ENCODE measurements at regions not wholly inside any gene's neighbourhood (a gene's known extent, or its start where the extent isn't known, plus 50 kb on each side); places are given as distances from the start of the nearest gene placed in this dataset.

- intact Hi-C loops (cut with DNase I), result no loop called here
- Histone ChIP-seq H3K36me3 (no peaks in the 10 kb centered on the region), H3K27me3 (no peaks in the 10 kb centered on the region), H3K9me3 (no peaks in the 10 kb centered on the region), H3K4me3 (no peak overlapping the region), H3K4me1 (no peaks in the 10 kb centered on the region), H3K27ac (no peak overlapping the region)
- 66 to 67% methylated on average over 2 of the region's 2 CpGs for WGBS, 2 donors
- no peak for DNase-seq
- TF ChIP-seq POLR2A (IDR thresholded peaks at IDR 0.05), result no peak
- TF ChIP-seq CTCF (IDR thresholded peaks at IDR 0.05), result no peak
Observed at GRCh38 chr1:80751204-80751603, 1049.5 kb upstream of the ADGRL2 start.

DNA sequence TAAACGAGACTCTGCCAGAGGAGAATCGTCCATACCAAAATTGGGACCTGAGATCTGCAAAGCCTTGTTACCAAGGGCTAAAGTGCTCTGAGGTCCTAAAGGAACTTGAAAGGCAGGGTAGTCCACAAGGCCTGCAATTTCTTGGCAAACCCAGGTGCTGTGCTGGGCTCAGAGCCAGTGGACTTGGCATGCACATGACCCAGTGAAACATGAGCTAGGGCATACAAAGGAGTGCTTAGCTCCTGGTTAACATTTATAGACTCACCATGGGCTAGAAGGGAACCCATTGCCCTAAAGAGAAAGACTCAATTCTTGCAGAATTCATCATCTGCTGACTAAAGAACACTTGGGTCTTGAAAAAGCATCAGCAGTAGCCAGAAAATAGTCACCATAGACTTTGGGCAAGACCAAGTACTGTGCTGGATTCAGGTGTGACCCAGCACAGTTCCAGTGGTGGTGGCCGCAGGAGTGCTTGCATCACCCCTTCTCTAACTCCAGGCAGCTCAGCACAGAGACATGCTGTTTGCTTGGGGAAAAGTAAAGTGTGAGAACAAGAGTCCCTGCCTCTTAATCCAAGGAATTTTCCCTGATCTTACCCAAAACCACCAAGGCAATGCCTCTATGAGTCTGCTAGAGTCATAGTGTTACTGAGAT is 1069.4 kb upstream of the ADGRL2 start:
- no peak for TF ChIP-seq POLR2A (IDR thresholded peaks at IDR 0.05)
- no peak for TF ChIP-seq CTCF (IDR thresholded peaks at IDR 0.05)
- Histone ChIP-seq H3K4me3 (no peak overlapping the region), H3K9me3 (no peaks in the 10 kb centered on the region), H3K27me3 (no peaks in the 10 kb centered on the region), H3K36me3 (no peaks in the 10 kb centered on the region), H3K4me1 (no peaks in the 10 kb centered on the region), H3K27ac (no peak overlapping the region)
- intact Hi-C loops (cut with DNase I), result no loop called here
- no peak for DNase-seq
- 54 to 60% methylated on average over 2 of the region's 3 CpGs for WGBS, 2 donors

GRCh38 chr1:80722611-80723010 is 1078.1 kb upstream of the ADGRL2 start:
- no peaks in the 10 kb centered on the region for H3K36me3 ChIP-seq
- TF ChIP-seq CTCF (IDR thresholded peaks at IDR 0.05) (no peak), POLR2A (IDR thresholded peaks at IDR 0.05) (no peak)
- no peak overlapping the region for H3K4me3 ChIP-seq
- no peaks in the 10 kb centered on the region for H3K4me1 ChIP-seq
- no peak for DNase-seq
- H3K9me3 ChIP-seq, result no peaks in the 10 kb centered on the region
- no peaks in the 10 kb centered on the region for H3K27me3 ChIP-seq
- 29 to 80% methylated on average over 1 of the region's 2 CpGs for WGBS, 2 donors
- no peak overlapping the region for H3K27ac ChIP-seq
- intact Hi-C loops (cut with DNase I), result no loop called here

DNA sequence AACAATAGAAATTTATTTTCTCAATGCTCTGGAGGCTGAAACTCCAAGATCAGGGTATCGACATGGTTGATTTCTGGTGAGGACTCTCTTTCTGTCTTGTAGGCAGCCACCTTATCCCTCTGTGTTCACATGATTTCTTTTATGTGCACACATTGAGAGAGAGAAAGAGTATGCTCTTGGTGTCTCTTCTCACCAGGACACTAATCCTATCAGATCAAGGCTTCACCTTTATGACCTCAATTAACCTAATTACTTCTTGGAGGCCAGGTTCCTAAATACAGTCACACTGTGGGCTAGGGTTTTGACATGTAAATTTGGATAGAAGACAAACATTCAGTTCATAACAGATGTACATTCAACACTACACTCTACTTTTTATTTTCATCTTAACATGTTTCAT is 1094.2 kb upstream of the ADGRL2 start:
- WGBS, 2 donors, result 78 to 87% methylated on average over 1 of the region's 1 CpG
- H3K36me3 ChIP-seq, result no peaks in the 10 kb centered on the region
- no peaks in the 10 kb centered on the region for H3K9me3 ChIP-seq
- no peak overlapping the region for H3K27ac ChIP-seq
- no peak overlapping the region for H3K4me3 ChIP-seq
- intact Hi-C loops (cut with DNase I), result no loop called here
- no peak for DNase-seq
- TF ChIP-seq CTCF (IDR thresholded peaks at IDR 0.05) (no peak), POLR2A (IDR thresholded peaks at IDR 0.05) (no peak)
- H3K27me3 ChIP-seq, result no peaks in the 10 kb centered on the region
- H3K4me1 ChIP-seq, result no peaks in the 10 kb centered on the region

DNA sequence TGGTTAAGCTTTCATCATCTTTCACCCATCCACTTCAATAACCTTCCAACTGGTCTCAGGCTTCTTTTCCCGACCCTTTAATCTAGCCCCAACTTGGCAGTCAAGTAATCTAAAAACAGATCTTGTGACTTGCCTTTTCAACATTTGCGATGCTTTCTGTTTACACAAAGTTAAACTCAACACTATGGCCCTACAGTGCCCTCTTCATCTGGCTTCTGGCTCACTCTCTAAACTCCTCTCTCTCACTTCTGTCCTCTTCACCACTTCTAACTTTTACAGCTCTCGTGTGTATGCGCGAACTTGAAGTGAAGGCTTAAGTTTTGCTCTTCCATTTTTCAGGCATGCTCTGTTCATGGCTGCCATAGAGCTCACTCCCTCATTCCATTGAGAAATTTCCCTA is 1122.3 kb upstream of the ADGRL2 start:
- Histone ChIP-seq H3K4me1 (no peaks in the 10 kb centered on the region), H3K9me3 (no peaks in the 10 kb centered on the region), H3K4me3 (no peak overlapping the region), H3K27ac (no peak overlapping the region), H3K36me3 (no peaks in the 10 kb centered on the region), H3K27me3 (no peaks in the 10 kb centered on the region)
- 72 to 78% methylated on average over 5 of the region's 5 CpGs for WGBS, 2 donors
- TF ChIP-seq CTCF (IDR thresholded peaks at IDR 0.05) (no peak), POLR2A (IDR thresholded peaks at IDR 0.05) (no peak)
- DNase-seq, result no peak
- intact Hi-C loops (cut with DNase I), result no loop called here
